ENCODE measurements at regions not wholly inside any gene's neighbourhood (a gene's known extent, or its start where the extent isn't known, plus 50 kb on each side); places are given as distances from the start of the nearest gene placed in this dataset.
"Not testable (repeated sequence)": the region's sequence is repeated elsewhere in the genome, so short reads cannot be mapped to it uniquely, and the experiment has no call there.

DNA sequence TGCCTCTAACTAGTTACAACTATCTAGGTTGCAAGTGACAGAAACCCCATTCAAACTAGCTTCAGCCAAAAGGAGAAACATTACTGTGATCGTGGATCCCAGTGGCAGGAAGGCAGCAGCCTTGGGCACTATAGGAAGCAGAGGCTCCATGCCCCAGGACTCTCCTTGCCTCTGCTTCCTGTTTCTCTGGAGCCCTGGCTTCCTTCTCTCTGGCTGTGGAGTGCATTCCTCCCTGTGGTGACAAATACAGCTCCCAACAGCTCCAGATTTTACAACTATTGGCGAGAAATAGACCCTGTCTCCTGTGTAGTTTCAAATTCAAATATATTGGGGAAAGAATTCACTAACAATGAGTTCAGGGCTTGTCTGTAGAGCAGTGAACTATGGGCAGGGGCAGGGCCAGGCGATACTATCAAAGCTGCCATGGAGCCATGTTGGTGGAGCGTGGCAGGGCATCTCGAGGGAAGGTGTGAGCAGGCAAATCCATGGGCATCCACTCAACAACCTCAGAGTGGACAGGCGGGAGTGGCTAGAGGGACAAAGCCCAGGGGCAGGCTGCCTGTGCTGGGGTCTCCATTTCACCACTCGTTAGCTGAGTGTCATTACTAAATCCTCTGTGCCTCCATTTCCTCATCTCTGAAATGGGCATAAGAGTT is 189.5 kb downstream of the ERCC6L2 start:
- DNase-seq (ENCODE audit: low read depth) = no peak

DNA sequence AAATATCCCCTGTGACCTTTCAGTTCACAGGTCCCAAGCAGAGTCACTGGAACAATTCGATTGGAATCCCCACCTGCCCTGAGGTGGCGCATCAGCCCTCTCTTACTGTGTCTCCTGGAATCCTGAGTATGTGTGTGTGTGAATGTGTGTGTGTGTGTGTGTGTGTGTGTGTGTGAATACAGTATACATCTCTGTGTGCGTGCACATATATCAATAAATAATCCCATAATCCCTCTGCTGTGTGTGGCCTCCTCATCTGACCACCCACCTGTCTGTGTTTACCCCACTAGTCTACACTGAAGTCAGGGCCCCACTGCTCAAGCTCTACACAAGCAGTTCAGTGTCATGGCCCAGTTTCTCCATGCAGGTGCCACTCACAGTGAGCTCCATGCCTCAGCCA is 187.4 kb downstream of the ERCC6L2 start:
- DNase-seq (ENCODE audit: low read depth) = no peak

DNA sequence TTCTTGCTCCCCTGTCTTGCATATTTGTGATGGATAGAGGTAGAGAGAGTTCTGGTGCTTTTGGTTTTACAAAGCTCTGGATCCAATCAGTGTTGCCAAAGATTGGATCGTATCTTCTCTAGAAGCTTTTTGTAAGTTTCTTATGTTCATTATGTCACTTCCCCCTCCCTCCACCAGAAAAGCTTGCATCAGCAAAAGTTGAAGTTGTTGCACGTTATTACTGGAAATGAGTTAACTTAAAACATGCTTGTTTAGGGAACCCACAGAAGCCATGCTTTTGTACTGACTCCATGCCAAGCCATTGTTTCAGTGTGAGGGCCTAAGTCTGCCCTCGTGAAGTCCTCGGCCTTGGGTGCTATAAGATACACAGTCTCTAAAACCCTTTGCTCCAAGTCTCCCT is 186.5 kb downstream of the ERCC6L2 start:
- no peak for DNase-seq (ENCODE audit: low read depth)

DNA sequence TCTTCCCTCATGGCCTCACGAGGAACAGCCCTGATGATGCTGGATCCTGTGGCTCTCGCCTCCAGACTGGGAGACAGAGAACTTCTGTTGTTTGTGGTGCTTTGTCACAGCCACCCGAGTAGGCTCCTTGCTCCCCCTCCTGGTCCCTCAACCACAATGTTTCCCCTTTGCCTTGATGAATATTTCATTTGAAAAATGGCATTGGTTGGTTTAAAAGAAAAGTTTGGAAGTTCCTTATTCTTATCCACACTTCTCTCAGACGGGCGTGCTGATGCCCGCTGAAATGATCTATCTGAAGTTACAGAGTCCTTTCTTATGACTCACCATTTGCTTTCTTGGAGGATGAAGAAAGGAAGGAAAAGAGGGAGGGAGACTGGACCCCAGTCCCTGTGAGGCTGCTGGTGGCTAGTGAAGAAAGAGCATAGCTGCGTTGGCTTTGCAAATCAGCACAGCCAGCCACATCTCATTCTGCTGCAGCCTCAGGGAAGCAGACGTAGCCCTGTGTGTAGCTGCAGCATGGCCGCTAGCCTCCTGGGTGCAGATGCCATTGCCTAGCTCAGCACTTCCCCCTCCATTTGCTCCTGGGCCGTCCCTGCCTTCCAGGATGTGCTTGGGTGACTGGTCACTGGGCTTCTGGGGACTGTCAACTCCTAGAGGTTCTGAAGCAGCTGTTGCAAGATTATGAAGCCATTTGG is 185.9 kb downstream of the ERCC6L2 start:
- peak; percentile 23 for DNase-seq (ENCODE audit: low read depth)

DNA sequence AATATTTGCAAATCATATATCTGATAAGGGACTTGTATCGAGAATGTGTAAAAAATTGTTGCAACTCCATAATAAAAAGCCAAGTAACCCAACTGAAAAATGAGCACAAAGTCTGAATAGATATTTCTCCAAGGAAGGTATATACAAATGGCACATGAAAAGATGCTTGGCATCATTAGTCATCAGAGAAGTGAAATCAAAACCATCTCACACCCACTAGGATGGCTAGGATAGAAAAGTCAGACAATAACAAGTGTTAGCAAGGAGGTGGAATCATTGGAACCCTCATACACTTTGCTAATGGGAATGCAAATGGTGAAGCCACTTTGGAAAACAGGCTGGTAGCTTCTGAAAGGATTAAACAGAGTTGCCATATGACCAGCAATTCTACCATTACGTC is 182.7 kb downstream of the ERCC6L2 start:
- no peak for DNase-seq (ENCODE audit: low read depth)

DNA sequence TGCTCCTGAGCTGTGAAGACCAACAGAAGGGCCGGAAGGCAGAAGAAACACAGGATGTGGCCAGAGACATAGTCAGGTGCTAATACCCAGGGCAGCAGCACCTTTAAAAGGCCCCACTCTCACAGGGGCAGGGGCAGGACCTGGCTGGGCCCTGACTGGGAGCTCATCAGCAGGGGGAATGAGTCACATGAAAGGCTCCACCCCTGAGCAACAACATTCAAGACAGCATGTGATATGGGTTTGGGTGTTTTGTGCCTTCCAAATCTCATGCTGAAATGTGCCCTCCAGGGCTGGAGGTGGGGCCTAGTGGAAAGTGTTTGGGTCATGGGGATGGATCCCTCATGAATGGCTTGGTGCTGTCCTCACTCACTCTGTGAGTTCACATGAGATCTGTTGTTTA is 181.7 kb downstream of the ERCC6L2 start:
- DNase-seq (ENCODE audit: low read depth) = no peak

DNA sequence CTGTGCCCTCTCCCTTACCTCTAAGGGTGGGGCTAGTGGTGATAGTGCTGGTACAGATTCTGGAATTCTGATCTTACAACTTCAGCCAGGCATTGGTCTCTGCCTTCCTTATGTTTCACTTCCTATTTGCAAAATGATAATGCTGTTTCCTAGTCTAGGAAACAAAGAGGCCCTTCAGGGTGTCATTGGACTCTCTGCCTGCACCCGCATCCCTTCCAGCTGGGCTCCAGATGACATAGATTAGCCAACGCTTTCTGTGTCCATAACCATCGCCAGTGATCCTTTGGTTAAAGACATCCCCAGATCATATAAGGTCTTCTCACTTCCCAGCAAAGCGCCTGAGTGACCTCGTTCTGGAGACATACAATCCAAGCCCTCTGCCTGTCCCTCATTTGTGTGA is 180.7 kb downstream of the ERCC6L2 start:
- no peak for DNase-seq (ENCODE audit: low read depth)

DNA sequence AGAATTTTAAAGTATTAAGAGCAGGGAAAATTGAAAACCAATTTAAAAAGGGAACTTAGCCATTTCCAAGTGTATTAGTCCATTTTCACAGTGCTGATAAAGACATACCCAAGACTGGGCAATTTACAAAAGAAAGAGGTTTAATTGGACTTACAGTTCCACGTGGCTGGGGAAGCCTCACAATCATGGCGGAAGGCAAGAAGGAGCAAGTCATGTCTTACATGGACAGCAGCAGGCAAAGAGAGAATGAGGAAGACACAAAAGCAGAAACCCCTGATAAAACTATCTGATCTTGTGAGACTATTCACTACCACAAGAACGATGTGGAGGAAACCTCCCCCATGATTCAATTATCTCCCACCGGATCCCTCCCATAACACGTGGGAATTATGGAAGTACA is 178.8 kb downstream of the ERCC6L2 start:
- not testable (repeated sequence) for DNase-seq (ENCODE audit: low read depth)

DNA sequence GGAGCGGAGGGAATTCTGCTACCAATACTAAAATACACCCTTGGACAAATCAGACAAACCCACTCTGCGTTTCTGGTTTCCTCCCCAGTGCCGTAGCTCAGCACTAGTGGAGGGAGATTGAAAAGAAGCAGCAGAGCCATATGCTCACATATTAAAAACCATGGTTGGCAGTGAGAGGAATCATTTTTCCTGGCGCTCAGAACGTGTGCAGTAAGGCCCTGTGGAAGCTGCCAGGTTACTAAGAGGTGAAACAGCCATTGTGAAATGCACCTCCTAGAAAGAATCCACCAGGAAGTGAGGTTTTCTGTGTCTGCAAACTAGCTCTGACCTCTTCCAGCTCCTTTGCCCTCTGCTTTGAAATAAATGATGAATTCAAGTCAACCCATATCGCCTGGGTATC is 177.2 kb downstream of the ERCC6L2 start:
- DNase-seq (ENCODE audit: low read depth) = no peak

DNA sequence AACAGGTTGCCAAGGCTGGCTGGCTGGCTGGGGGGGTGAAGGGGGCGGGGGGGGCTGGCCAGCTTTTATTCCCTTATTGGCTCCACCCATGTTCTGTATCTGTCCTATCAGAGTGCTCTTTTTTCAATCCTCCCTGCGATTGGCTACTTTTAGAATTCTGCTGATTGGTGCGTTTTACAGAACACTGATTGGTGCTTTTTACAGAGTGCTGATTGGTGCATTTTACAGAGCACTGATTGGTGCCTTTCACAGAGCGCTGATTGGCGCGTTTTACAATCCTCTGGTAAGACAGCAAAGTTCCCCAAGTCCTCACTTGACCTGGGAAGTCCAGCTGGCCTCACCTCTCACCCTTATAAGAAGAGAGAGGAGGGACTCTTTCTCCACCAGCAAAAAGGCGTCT is 175.9 kb downstream of the ERCC6L2 start:
- no peak for DNase-seq (ENCODE audit: low read depth)

DNA sequence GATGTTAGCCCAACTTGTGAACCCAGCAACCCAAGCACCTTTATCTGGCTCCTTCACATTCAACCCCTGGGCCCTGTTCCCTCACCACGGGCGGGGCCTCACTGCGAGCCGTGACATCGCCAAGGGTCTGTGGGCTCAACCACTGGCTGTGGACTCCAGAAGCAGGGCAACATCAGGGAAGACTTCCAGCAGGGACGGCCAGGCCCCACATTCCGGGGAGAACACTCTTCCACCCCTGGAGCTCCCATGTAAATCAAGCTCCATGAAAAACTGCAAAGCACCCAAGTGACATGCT is 175.3 kb downstream of the ERCC6L2 start:
- no peak for DNase-seq (ENCODE audit: low read depth)

DNA sequence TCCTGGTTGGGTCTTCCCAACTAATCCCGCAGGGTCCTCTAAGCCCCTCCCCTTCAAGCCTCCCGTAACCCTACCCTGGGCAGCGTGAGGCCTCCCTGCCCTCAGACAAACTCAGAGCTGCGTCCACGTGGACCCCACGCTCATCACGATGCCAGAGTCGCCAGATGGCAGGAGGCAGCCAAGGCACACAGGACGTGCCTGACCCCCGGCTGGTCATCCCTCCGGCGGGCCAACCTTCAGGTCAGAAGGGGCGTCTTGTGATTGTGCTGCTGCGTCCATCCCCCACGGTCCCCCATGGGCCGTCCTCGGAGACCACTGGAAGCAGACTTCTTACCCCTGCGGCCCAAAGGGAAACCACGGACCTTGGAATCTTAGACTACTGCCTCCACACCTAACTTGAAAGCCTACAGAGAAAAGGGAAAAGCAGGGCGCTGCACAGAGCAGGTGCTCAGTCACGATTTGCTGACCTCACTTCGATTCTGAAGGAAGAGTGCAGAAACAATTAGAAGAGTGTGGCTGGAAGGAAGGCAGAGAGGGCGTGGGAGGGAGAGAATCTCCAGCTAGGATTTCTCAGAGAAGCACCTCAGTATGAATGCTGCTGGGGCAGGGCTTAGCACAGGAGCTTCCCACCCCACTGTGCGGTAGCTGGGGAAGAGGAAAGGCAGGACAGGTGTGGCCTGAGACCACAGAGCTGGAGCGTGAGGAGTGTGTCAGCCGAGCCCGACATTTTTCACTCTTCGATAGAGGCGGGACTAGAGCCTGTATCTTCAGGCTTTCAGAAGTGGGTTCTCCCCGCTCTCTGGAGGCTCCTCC is 174.8 kb downstream of the ERCC6L2 start:
- DNase-seq (ENCODE audit: low read depth) = no peak

DNA sequence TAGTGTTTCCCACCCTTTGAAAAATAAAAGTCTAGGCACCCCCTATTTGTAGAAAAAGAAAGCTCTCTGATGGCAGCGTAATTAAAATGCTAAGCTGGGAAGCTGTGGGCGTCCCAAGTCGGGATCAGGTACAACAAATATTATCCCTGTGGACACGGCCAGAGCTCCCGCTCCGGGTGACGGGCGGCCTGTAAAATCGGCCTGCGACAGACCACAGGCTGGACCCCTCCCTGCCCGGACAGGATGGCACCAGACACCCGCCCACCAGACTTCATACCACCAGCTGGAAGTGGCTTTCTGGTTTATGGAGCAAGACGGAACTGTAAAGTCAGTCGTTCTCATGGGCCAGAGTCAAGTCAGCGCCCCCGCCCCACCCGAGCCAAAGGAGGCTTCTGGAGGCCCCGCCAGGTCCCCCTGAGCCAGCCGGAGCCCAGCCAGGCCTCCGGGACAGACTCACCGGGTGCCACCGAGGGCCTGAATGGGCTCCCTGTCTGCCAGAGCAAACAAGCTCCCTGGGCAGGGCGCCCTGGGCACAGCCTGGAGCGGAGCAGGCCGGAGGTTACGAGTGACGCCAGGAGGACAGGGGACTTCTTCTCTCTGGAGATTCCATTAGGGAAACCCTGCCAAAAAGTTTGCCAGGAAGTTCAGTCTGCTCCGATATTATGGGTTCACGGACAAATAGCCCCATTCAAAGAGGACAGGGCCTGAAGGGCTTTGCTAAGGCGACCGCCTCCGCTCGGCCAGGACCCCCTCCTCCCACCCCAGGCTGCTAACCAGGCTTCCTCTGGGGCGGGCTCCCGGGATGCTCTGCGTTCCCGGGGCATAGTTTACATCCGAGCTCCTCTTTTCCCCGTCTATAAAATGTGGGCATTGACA is 173.7 kb downstream of the ERCC6L2 start:
- no peak for DNase-seq (ENCODE audit: low read depth)

DNA sequence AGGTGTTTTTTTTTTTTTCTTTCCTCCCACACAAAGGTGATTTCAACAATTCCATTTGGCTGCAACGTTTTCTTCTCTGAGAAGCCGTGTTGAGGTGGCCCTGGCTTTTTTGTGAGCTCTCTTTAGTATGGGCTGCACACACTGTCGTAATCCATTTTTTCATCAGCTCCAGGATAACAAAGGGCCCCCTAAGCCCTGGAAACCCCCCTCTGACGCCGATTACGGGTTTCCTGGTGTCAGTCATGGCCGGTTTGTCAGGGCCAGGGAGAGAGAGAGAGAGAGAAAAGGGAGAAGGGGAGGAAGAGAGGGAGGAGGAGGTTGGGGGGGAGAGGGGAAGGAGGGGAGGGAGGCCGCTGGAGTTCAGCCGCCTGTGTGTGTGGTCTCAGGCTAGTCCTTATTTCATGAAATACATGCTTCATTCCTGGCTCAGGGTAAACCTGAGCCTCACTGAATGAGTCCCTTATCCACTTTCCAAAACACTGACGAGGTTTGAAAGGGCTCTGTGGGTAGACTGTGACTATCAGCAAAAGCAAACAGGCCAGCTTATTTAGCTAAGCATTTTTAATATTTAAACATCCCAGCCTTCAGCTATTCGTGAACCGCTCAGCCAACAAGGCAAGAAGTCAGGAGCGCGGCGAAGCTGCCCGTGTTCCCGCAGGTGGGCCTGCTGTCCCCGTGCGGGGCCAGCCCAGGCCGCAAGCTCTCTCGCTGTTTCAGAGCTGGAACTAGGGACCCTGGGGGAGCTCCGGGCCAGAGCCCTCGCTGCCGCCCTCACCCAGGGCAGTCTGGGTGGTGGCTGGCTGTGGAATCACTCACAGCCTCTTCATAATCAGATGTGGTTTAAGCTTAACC is 172.8 kb downstream of the ERCC6L2 start:
- DNase-seq (ENCODE audit: low read depth) = no peak

DNA sequence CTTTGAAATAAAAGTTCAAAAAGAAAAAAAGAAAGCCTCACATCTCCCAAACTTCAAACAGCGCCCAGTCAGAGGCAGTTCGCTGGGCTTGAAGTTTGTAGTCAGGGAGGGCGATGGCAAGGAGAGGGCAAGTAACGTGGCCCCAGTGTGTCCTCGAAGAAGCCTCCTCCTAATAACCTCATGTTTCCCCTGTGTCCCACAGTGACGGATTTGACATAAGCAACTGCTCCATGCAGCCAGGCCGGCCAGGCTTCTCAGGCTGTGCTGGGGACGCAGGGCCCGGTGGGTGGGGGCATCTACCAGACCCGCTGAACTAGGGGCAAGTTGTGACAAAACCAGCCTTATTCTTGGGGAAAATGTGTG is 172.2 kb downstream of the ERCC6L2 start:
- DNase-seq (ENCODE audit: low read depth) = no peak

DNA sequence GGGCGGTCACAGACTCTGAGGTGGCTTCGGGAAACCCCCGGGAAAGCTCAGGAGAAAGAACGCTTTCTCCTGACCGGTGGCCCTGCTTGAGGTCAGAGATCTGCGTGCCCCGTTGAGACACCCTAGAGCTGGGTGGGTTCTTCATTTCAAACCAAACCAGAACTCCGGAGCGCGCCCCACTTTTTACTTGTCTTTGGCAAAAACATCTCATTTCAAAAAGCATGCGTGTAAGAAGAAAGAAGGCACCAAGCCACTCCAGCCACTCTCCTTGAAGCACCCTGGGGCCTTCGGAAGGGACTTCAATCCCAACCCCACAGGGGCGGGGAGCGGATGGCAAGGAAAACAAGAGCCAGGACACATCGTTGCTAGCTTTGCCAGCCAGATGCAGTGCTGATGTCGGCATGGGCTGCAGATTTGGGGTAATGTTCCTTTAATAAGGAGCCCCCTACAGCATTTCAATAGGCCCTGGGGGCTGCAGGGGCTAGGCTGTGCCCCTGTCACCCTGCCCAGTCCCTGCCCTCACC is 171.7 kb downstream of the ERCC6L2 start:
- no peak for DNase-seq (ENCODE audit: low read depth)

DNA sequence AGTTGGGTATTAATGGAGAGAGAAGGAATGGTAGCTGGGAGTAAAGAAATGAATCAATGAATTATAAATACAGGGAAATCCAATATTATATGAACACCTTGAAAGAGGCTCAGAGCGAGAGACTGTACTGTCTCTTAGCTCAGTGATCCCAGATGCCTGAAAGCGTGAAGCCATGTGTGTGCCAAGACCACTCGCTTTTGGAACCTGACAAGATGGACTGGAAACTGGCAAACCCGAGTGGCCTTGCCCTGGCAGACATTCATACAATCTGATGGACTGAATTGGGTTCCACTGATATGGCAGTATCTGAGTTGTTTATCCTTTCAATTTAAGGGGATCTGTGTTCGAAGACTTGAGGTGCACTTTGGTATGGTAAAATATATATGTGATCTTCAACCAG is 170.3 kb downstream of the ERCC6L2 start:
- no peak for DNase-seq (ENCODE audit: low read depth)

DNA sequence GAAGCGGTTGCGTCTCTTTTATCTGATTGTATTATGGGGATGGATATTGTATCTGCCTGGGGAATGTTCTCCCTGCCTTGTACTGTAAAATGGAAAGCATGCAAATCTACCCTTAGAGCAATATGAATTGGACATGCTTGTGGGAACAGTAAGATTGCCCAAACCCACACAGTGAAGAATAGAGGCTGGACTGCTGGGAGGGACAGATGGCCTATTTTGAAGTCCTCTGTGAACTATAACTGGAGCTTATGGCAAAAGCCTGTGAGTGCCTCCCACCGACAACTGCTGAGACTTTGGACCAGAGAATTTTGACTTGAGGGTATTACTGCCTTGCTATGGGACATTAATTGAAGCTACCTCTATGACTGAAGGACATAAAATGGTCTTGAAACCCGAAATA is 168.9 kb downstream of the ERCC6L2 start:
- DNase-seq (ENCODE audit: low read depth) = no peak

DNA sequence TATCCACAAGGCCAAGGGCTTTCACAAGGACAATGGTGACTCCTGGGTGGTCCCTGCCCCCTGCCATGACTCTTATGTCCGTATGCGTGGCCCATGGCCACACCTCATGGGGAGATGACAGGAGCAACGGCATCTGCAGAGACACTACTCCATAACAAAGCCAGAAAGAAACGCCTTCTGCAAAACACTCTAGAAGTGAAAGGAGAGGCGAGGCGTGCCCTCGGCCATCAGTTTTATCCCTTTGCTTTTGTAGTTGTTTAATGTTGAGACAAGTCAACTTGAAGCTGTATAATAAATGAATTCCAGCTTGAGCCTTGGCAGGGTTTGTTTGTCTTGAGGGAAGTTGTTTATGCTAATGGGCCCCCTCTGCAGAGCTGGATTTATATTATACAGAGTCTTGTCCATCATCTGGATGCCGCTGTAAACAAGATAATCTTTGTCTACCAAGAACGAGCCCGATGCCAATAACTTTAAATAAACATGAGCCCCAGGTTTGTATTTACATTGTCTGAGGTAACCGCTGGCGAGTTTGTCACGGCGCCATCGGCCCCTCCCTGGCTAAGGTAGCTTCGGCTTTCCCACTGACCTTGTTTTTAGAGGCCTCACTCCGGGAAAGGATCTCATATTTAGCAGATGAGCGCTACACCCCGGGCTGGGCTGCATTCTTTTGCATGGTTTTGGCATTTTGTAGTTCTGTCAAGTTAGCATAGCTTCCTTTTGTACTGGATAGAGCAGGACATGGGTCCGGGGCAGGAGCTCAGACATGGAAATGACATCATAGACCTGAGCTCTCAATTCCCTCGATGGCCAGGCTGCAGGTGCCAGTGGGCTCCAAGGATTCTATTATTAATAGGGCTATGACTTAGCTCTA is 165.3 kb downstream of the ERCC6L2 start:
- no peak for DNase-seq (ENCODE audit: low read depth)

DNA sequence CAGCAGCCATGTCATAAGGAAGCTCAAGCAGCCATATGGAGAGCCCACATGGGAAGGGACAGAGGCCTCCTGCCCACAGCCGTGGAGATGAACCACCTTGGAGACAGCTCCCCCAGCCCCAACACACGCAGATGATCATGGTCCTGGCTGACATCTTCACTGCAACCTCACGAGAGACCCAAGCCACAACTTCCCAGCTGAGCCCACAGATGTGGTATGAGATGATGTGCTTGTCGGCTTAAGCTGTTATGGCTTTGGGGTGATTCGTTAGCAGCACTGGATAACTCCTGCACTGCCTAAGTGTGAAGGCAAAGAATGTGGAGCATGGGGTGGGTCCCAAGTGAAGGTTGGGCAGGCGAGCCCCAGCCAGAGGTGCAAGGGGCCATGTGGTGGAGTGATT is 163.4 kb downstream of the ERCC6L2 start:
- DNase-seq (ENCODE audit: low read depth) = no peak

All from GM04503 (cell line).